Esophagus squamous epithelium (tissue), 4 donors: ENCODE measurements at regions not wholly inside any gene's neighbourhood (a gene's known extent, or its start where the extent isn't known, plus 50 kb on each side); places are given as distances from the start of the nearest gene placed in this dataset.

Experiments used
- POLR2A ChIP-seq, 4 donors: fragments of 450-650 bp; IDR thresholded peaks; one replicate each; pipeline ENCODE4 v1.6.1; 2017; ENCODE audit warnings: antibody characterized with exemption in 4 of 4, mild to moderate bottlenecking in 4 of 4, moderate library complexity in 3 of 4
- TF ChIP-seq, protein P1 (sequence below), 6 experiments: fragments of 450-650 bp in 4 of 6; fragments of 200-600 bp in 2 of 6; sonication (generic) in 2 of 6; IDR thresholded peaks; one replicate each; pipeline ENCODE4 v1.5.1; 2016 to 2019; ENCODE audit warnings: antibody characterized with exemption in 6 of 6, mild to moderate bottlenecking in 4 of 6, moderate library complexity in 4 of 6

DNA sequence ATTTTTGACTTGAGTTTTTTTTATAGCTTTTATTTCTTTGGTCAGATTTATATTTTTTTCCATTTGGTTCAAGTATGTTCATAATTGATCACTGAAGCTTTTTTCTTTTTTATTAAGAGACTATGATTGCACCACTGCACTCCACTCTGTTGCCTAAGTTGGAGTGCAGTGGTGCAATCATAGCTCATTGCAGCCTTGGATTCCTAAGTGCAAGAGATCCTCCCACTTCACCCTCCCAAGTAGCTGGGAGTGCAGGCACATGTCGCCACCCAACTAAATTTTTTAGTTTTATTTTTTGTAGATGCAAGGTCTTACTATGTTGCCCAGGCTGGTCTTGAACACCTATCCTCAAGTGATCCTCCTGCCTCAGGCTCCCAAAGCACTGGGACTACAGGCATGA, 97.7 kb upstream of the KIF5B start:
- TF ChIP-seq, protein P1, sequence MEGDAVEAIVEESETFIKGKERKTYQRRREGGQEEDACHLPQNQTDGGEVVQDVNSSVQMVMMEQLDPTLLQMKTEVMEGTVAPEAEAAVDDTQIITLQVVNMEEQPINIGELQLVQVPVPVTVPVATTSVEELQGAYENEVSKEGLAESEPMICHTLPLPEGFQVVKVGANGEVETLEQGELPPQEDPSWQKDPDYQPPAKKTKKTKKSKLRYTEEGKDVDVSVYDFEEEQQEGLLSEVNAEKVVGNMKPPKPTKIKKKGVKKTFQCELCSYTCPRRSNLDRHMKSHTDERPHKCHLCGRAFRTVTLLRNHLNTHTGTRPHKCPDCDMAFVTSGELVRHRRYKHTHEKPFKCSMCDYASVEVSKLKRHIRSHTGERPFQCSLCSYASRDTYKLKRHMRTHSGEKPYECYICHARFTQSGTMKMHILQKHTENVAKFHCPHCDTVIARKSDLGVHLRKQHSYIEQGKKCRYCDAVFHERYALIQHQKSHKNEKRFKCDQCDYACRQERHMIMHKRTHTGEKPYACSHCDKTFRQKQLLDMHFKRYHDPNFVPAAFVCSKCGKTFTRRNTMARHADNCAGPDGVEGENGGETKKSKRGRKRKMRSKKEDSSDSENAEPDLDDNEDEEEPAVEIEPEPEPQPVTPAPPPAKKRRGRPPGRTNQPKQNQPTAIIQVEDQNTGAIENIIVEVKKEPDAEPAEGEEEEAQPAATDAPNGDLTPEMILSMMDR (IDR thresholded peaks at IDR 0.05) = no peak
- TF ChIP-seq POLR2A (IDR thresholded peaks at IDR 0.05) = no peak
